GM06990 (cell line): ENCODE measurements at regions not wholly inside any gene's neighbourhood (a gene's known extent, or its start where the extent isn't known, plus 50 kb on each side); places are given as distances from the start of the nearest gene placed in this dataset.
"Not testable (repeated sequence)": the region's sequence is repeated elsewhere in the genome, so short reads cannot be mapped to it uniquely, and the experiment has no call there.

ENCODE experiments used
- DNase-seq: peaks from one replicate; pipeline ENCODE4 v3.0.0-alpha.2; 2011; ENCODE audit not compliant: insufficient read length; ENCODE audit errors: extremely low read depth
- H3K27me3 ChIP-seq: replicated peaks from 2 replicates; pipeline ENCODE4 v1.6.0; 2011; ENCODE audit warnings: low read length; ENCODE audit not compliant: control insufficient read depth, insufficient read depth
- H3K36me3 ChIP-seq: 2 replicates; pipeline ENCODE4 v1.5.1; 2011; ENCODE audit warnings: low read length; ENCODE audit not compliant: control insufficient read depth, insufficient read depth
- H3K4me3 ChIP-seq: replicated peaks from 2 replicates; pipeline ENCODE4 v1.5.1; 2011; ENCODE audit warnings: low read depth, mild to moderate bottlenecking, control low read depth, low read length
- TF ChIP-seq, protein P1 (sequence below): IDR thresholded peaks from 2 replicates; pipeline ENCODE4 v1.5.1; 2011; ENCODE audit warnings: low read length, control low read depth, mild to moderate bottlenecking, inconsistent platforms; ENCODE audit not compliant: insufficient read depth, poor library complexity, severe bottlenecking

DNA sequence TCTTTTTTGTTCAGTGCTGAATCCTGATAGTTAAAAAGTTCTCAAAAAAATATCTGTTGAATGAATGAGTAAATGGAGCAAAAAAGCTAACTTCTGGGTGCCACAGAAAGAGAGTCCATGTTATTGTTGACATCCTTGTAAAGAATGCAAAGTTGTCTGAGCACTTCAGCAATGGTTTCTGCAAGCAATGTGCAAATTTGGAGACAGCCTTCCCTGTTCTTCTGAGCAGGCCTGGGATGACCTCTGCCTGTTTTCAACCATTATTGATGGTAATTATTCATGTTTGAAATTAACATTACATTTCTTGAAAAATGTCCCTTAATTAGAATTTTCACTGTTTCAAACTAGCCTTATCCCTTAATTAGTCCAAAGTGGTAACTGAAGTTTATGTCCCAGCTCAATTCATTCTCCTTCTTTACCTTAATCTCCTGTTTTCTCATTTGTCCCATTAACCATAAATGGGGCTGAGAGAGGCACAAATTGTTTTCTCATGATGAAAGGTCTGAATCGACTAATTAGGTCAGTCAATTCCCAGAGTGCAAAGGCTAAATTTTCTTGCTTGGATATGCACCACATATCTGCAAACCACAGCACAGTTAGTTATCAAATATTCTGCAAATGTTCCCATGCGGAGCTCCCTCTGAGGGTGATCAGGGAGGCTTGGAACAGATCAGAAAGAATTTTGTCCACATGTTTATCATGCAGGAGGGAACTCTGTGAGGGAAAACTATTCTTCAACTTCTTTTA is 139.4 kb upstream of the KRR1 start:
- no peak for DNase-seq
- H3K36me3 ChIP-seq, result no peaks in the 10 kb centered on the region
- H3K27me3 ChIP-seq, result no peaks in the 10 kb centered on the region
- no peak overlapping the region for H3K4me3 ChIP-seq
- TF ChIP-seq, protein P1, sequence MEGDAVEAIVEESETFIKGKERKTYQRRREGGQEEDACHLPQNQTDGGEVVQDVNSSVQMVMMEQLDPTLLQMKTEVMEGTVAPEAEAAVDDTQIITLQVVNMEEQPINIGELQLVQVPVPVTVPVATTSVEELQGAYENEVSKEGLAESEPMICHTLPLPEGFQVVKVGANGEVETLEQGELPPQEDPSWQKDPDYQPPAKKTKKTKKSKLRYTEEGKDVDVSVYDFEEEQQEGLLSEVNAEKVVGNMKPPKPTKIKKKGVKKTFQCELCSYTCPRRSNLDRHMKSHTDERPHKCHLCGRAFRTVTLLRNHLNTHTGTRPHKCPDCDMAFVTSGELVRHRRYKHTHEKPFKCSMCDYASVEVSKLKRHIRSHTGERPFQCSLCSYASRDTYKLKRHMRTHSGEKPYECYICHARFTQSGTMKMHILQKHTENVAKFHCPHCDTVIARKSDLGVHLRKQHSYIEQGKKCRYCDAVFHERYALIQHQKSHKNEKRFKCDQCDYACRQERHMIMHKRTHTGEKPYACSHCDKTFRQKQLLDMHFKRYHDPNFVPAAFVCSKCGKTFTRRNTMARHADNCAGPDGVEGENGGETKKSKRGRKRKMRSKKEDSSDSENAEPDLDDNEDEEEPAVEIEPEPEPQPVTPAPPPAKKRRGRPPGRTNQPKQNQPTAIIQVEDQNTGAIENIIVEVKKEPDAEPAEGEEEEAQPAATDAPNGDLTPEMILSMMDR, result no peak

DNA sequence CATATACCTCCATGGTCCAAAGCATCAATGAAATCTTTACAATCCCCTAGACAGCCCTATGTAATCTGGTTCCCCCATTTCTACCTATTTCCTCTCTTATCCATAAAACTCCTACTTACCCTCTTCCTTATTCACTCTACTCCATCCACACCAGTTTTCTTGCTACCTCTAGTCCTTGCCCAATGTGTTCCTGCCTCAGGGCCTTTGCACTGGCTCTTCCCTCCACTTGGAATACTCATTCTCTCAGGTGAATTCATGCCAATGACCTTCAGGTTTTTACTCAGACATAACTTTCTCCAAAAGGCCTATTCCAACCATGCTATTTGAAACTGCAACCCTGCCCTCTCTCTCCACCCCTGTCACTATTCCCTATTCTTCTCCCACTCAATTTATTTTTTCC is 138.7 kb upstream of the KRR1 start:
- Histone ChIP-seq H3K4me3 (no peak overlapping the region), H3K27me3 (no peaks in the 10 kb centered on the region), H3K36me3 (no peaks in the 10 kb centered on the region)
- no peak for DNase-seq
- TF ChIP-seq, protein P1, result no peak

DNA sequence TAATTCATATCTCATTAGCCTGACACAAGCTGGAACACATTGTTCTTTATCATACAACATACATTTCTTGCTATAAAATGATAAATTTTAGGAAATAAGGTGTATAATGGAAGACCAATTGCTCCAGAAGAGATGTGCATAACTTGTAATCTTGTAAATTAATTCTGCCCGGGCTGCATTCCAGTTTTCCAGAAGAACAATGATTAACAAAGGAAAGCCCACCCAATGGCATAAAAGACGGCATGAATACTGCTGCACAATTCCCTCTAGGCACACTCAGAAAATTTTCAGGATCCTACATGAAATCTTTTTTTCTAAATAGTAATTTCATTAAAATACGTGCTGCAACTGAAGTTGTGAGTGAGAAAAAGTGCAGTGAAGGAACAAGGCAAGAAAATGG is 137.4 kb upstream of the KRR1 start:
- Histone ChIP-seq H3K36me3 (no peaks in the 10 kb centered on the region), H3K27me3 (no peaks in the 10 kb centered on the region), H3K4me3 (no peak overlapping the region)
- TF ChIP-seq, protein P1, result no peak
- DNase-seq, result no peak

DNA sequence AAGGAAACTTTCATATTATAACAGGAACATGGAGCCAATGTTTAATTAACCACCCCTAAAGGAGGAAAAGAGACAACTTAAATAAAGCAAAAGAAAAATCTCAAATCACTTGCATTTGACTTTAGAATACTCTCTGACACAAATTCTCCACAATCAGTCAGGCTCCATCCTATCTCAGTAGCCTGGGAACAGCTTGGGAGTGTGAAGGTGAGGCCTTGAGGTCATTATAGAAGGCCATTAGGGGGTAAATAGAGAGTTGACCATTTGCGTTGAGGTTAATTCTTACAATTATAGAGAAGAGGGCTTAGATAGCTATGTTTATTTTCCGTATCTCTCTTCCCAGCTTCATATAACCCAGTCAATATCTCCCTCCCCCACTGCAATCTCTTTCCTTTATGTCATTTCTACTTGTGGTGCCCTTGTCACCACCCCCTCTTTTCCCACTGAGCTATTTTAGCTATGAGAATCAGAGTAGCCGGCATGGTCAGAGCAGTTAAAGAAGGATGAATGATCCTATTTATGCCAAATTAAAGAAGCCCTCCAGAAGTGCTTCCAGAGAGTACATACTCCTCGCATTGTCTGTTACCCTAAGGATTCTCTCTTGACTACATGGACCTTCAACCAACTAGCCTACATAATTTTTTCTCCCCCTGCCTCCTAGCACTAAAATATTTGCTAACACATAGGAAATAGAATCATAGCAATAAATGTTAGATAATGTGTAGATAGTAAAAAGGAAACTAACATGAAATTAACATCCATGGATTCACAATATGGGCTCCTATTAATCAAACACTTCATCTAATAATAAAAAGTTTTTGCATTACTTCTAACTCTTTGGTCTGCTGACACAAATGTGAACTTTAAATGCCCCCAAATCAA is 135.2 kb upstream of the KRR1 start:
- no peak for DNase-seq
- Histone ChIP-seq H3K27me3 (no peaks in the 10 kb centered on the region), H3K4me3 (no peak overlapping the region), H3K36me3 (no peaks in the 10 kb centered on the region)
- TF ChIP-seq, protein P1, result no peak

DNA sequence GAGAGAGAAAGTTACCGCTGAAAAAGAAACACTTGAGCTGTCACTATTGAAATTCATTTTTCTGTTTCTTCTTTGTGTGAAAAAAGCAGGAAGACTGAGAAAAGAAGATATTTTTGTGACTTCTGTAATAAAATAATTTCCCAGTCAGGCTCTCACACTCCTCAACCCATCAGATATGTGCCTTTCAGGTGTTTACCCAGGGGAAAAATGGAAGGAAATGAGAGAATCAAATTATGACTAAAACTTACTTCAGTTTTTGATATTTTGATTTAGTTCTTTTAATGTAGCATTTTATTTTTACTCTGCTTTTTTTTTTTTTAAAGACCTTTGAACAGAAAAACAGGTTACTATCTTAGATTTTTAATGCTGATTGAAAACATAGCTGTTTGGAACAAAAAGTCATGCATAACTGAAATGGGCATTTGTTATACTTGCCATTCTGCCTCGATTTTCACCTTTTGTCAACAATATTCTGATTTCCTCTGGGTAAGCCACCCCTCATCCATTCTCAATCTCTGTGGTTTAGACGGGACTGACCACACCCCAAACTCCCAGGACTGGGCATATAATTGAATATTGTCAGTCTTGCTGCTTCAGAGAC is 133.2 kb upstream of the KRR1 start:
- TF ChIP-seq, protein P1, result no peak
- Histone ChIP-seq H3K27me3 (no peaks in the 10 kb centered on the region), H3K4me3 (no peak overlapping the region), H3K36me3 (no peaks in the 10 kb centered on the region)
- peak; percentile 26 for DNase-seq

DNA sequence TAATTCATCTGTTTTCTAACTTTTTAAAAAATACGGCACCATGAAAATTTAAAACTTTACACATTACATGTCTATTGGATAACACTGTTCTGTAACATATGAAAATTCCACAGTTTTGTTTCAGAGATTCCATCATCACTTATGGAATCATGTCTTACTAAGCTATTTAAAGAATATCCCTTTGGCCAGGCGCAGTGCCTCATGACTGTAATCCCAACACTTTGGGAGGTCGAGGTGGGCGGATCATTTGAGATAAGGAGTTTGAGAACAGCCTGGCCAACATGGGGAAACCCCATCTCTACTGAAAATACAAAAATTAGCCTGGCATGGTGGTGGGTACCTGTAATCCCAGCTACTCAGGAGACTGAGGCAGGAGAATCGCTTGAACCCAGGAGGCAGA is 131.7 kb upstream of the KRR1 start:
- H3K27me3 ChIP-seq, DNase-seq, H3K36me3 ChIP-seq, H3K4me3 ChIP-seq: not testable (repeated sequence)
